A549 (cell line): ENCODE measurements at regions not wholly inside any gene's neighbourhood (a gene's known extent, or its start where the extent isn't known, plus 50 kb on each side); places are given as distances from the start of the nearest gene placed in this dataset.

Experiments used
- ATAC-seq, 2 experiments: fragments of 200-7000 bp in 1 of 2; fragments of >200 bp in 1 of 2; cut with Nextera tagmentation in 1 of 2; cut with Tn5 transposase in 1 of 2; 3 replicates each; pipeline versions ENCODE4 v1.8.0 to v1.9.1; 2018 to 2020; ENCODE audit warnings: mild to moderate bottlenecking in 1 of 2, moderate library complexity in 1 of 2
- CTCF ChIA-PET: fragments of 300-600 bp; sonication (Branson Sonifier 250); formaldehyde crosslinking; extraction: SDS; loops from one replicate; lab custom pipeline; 2021; ENCODE audit warnings: antibody characterized with exemption, inconsistent platforms; lab: Yijun Ruan, JAX
- POLR2A ChIA-PET: fragments of 350-600 bp; formaldehyde crosslinking; extraction: SDS; loops from one replicate; lab custom pipeline; 2021; ENCODE audit warnings: antibody characterized with exemption, inconsistent platforms; lab: Yijun Ruan, JAX
- DNase-seq, 2 experiments: peaks; one replicate each; pipeline versions ENCODE4 v3.0.0 to v3.0.0-alpha.2; 2011 to 2016; ENCODE audit warnings: low read depth in 1 of 2, low spot score in 1 of 2
- FAIRE-seq: peaks from 2 replicates; lab custom pipeline; 2011; peaks lifted over from hg19 to GRCh38; lab: Jason Lieb, UNC
- H3K27ac ChIP-seq, 2 experiments: fragments of >200 bp; sonication (Bioruptor Twin); formaldehyde crosslinking; 3 replicates each; pipeline ENCODE4 v1.5.1; 2016 to 2017
- H3K4me1 ChIP-seq: fragments of >200 bp; sonication (Bioruptor Twin); formaldehyde crosslinking; 3 replicates; pipeline ENCODE4 v1.6.1; 2016
- H3K4me2 ChIP-seq: fragments of >200 bp; sonication (Bioruptor Twin); formaldehyde crosslinking; 3 replicates; pipeline ENCODE4 v1.6.1; 2016
- H3K4me3 ChIP-seq: fragments of >200 bp; sonication (Bioruptor Twin); formaldehyde crosslinking; 3 replicates; pipeline ENCODE4 v1.5.1; 2016
- H3K9me3 ChIP-seq: fragments of >200 bp; sonication (Bioruptor Twin); formaldehyde crosslinking; 3 replicates; pipeline ENCODE4 v1.6.1; 2016
- CBX8 ChIP-seq: fragments of 200-600 bp; sonication (generic); IDR thresholded peaks from 2 replicates; pipeline ENCODE4 v1.6.1; 2016
- CEBPB ChIP-seq, 2 experiments: fragments of >200 bp in 1 of 2; sonication (Bioruptor Twin) in 1 of 2; formaldehyde crosslinking in 1 of 2; IDR thresholded peaks; 2 replicates each; pipeline ENCODE4 v1.6.1; 2012 to 2016
- CHD2 ChIP-seq: fragments of 150-350 bp; IDR thresholded peaks from 2 replicates; pipeline ENCODE4 v1.6.1; 2014; ENCODE audit warnings: low read length; ENCODE audit not compliant: partially characterized antibody
- E2F6 ChIP-seq: IDR thresholded peaks from 2 replicates; pipeline ENCODE4 v1.6.1; 2012; ENCODE audit warnings: low read depth, borderline replicate concordance
- EHF ChIP-seq: fragments of 250-450 bp; sonication (Bioruptor Pico); IDR thresholded peaks from 2 replicates; pipeline ENCODE4 v1.5.0; 2020; ENCODE audit warnings: mild to moderate bottlenecking
- EHMT2 ChIP-seq: fragments of 200-600 bp; sonication (generic); IDR thresholded peaks from 2 replicates; pipeline ENCODE4 v1.6.1; 2016; ENCODE audit warnings: antibody characterized with exemption, low read depth, mild to moderate bottlenecking, moderate library complexity
- ELK1 ChIP-seq: fragments of 150-350 bp; IDR thresholded peaks from 2 replicates; pipeline ENCODE4 v1.6.1; 2014; ENCODE audit warnings: low read depth, mild to moderate bottlenecking, low read length
- FOSL2 ChIP-seq, 2 experiments: fragments of 450-650 bp in 1 of 2; fragments of >200 bp in 1 of 2; sonication (Bioruptor Twin) in 1 of 2; formaldehyde crosslinking; IDR thresholded peaks; 2 replicates each; pipeline versions ENCODE4 v1.5.0 to v1.6.1; 2016 to 2020; ENCODE audit warnings: mild to moderate bottlenecking in 1 of 2, moderate library complexity in 1 of 2
- GATA3 ChIP-seq: IDR thresholded peaks from 2 replicates; pipeline ENCODE4 v1.6.1; 2012; ENCODE audit warnings: borderline replicate concordance
- HDAC2 ChIP-seq: fragments of 200-600 bp; sonication (generic); IDR thresholded peaks from 2 replicates; pipeline ENCODE4 v1.6.1; 2016
- HES2 ChIP-seq: fragments of >200 bp; sonication (Bioruptor Twin); formaldehyde crosslinking; IDR thresholded peaks from 2 replicates; pipeline ENCODE4 v1.6.1; 2016
- HEYL ChIP-seq: fragments of 250-450 bp; sonication (Bioruptor Pico); IDR thresholded peaks from 2 replicates; pipeline ENCODE4 v1.8.0; 2021; ENCODE audit warnings: mild to moderate bottlenecking, moderate library complexity
- HOXA7 ChIP-seq: fragments of 250-450 bp; sonication (Bioruptor Pico); IDR thresholded peaks from 2 replicates; pipeline ENCODE4 v1.5.0; 2020; ENCODE audit warnings: mild to moderate bottlenecking, moderate library complexity
- HOXB13 ChIP-seq: fragments of 250-450 bp; sonication (Bioruptor Pico); IDR thresholded peaks from 2 replicates; pipeline ENCODE4 v1.5.0; 2020; ENCODE audit warnings: low read depth, mild to moderate bottlenecking, moderate library complexity
- JUNB ChIP-seq: fragments of >200 bp; sonication (Bioruptor Twin); formaldehyde crosslinking; IDR thresholded peaks from 2 replicates; pipeline ENCODE4 v1.6.1; 2016
- KDM1A ChIP-seq: fragments of 200-600 bp; sonication (generic); IDR thresholded peaks from 2 replicates; pipeline ENCODE4 v1.6.1; 2016; ENCODE audit warnings: low read depth, mild to moderate bottlenecking
- KDM5A ChIP-seq: fragments of 200-600 bp; sonication (generic); IDR thresholded peaks from 2 replicates; pipeline ENCODE4 v1.6.1; 2016; ENCODE audit warnings: antibody characterized with exemption, mild to moderate bottlenecking
- MAX ChIP-seq: IDR thresholded peaks from 2 replicates; pipeline ENCODE4 v1.6.1; 2012
- MAZ ChIP-seq: fragments of 150-350 bp; IDR thresholded peaks from 2 replicates; pipeline ENCODE4 v1.6.1; 2014; ENCODE audit warnings: antibody characterized with exemption, low read depth, low read length, borderline replicate concordance
- MYC ChIP-seq: IDR thresholded peaks from 2 replicates; pipeline ENCODE4 v1.6.1; 2012; ENCODE audit warnings: mild to moderate bottlenecking, inconsistent platforms, low read length, improper control_type of control experiment, borderline replicate concordance
- NR3C1 ChIP-seq: fragments of >200 bp; sonication (Bioruptor Twin); formaldehyde crosslinking; IDR thresholded peaks from 3 replicates; pipeline ENCODE4 v1.6.1; 2017
- PHF8 ChIP-seq: fragments of 200-600 bp; sonication (generic); IDR thresholded peaks from 2 replicates; pipeline ENCODE4 v1.6.1; 2016; ENCODE audit warnings: low read depth, mild to moderate bottlenecking, antibody characterized with exemption, moderate library complexity, borderline replicate concordance
- POLR2AphosphoS2 ChIP-seq: conservative IDR thresholded peaks from 2 replicates; pipeline ENCODE4 v1.6.1; 2012; ENCODE audit warnings: low read length, improper control_type of control experiment, inconsistent platforms
- RAD21 ChIP-seq, 2 experiments: fragments of >200 bp in 1 of 2; sonication (Bioruptor Twin) in 1 of 2; formaldehyde crosslinking in 1 of 2; IDR thresholded peaks in 1 of 2; conservative IDR thresholded peaks in 1 of 2; 2 replicates in 1 of 2; 3 replicates in 1 of 2; pipeline ENCODE4 v1.6.1; 2012 to 2018; ENCODE audit warnings: inconsistent platforms in 1 of 2
- RARB ChIP-seq: fragments of 250-450 bp; sonication (Bioruptor Pico); IDR thresholded peaks from 2 replicates; pipeline ENCODE4 v1.8.0; 2021; ENCODE audit warnings: mild to moderate bottlenecking, moderate library complexity
- RFX5 ChIP-seq: fragments of 450-650 bp; IDR thresholded peaks from 2 replicates; pipeline ENCODE4 v1.7.1; 2014; ENCODE audit warnings: antibody characterized with exemption, mild to moderate bottlenecking, moderate library complexity
- SREBF2 ChIP-seq: fragments of 450-650 bp; IDR thresholded peaks from 2 replicates; pipeline ENCODE4 v1.6.1; 2014; ENCODE audit warnings: mild to moderate bottlenecking, moderate library complexity
- TFCP2L1 ChIP-seq: fragments of 250-450 bp; sonication (Bioruptor Pico); IDR thresholded peaks from 2 replicates; pipeline ENCODE4 v1.5.0; 2021; ENCODE audit warnings: mild to moderate bottlenecking
- USF2 ChIP-seq: fragments of 450-650 bp; IDR thresholded peaks from 2 replicates; pipeline ENCODE4 v1.6.1; 2014; ENCODE audit warnings: antibody characterized with exemption
- ZC3H11A ChIP-seq: fragments of 450-650 bp; IDR thresholded peaks from 2 replicates; pipeline ENCODE4 v1.6.1; 2014; ENCODE audit warnings: antibody characterized with exemption, mild to moderate bottlenecking
- ZSCAN20 ChIP-seq: fragments of 250-450 bp; sonication (Bioruptor Pico); IDR thresholded peaks from 2 replicates; pipeline ENCODE4 v1.8.0; 2022; ENCODE audit warnings: mild to moderate bottlenecking, moderate library complexity
- WGBS: methylation state at CpG from one replicate; pipeline ENCODE4 v1.1.6; 2017; ENCODE audit errors: missing lambda C conversion rate; 5-methylcytosine and 5-hydroxymethylcytosine counted together

GRCh38 chr11:91243630-91244029 is 981.0 kb upstream of the FAT3 start:
- 70% methylated on average over 2 of the region's 2 CpGs for WGBS
- DNase-seq (no peak), ATAC-seq (no peak), FAIRE-seq (no peak)
- H3K27ac ChIP-seq: no peak overlapping the region
- ChIA-PET POLR2A (no interaction called here), CTCF (no interaction called here)
- H3K4me1 ChIP-seq: peaks cover 6% of the 10 kb centered on the region; the same call in 2 of the 3 replicates
- H3K4me2 ChIP-seq: peak overlapping the region; percentile 28; the same call in 2 of the 3 replicates
- H3K9me3 ChIP-seq: no peaks in the 10 kb centered on the region
- H3K4me3 ChIP-seq: no peak overlapping the region
- TF ChIP-seq GATA3 (no peak), ZC3H11A (no peak), CEBPB (IDR thresholded peaks at IDR 0.05) (peak; percentile 27 to 55; a peak in 1 of 4 replicates), NR3C1 (no peak), PHF8 (no peak), TFCP2L1 (CRISPR knock-in tag) (no peak)

GRCh38 chr11:91243051-91243450 is 981.6 kb upstream of the FAT3 start:
- no peak for ATAC-seq
- Histone ChIP-seq H3K4me2 (peak overlapping the region; percentile 28; the same call in 2 of the 3 replicates), H3K9me3 (no peaks in the 10 kb centered on the region), H3K4me3 (no peak overlapping the region), H3K4me1 (peaks cover 6% of the 10 kb centered on the region; the same call in 2 of the 3 replicates), H3K27ac (no peak overlapping the region)
- DNase-seq: no peak
- 68% methylated on average over 3 of the region's 3 CpGs for WGBS
- ChIA-PET POLR2A (no interaction called here), CTCF (no interaction called here)
- no peak for FAIRE-seq
- TF ChIP-seq GATA3: no peak
- TF ChIP-seq PHF8: no peak
- TF ChIP-seq EHMT2: no peak
- no peak for TF ChIP-seq NR3C1
- no peak for TF ChIP-seq MAZ
- no peak for TF ChIP-seq HOXB13 (CRISPR knock-in tag)
- TF ChIP-seq ELK1: no peak
- TF ChIP-seq RFX5: no peak
- TF ChIP-seq CEBPB (IDR thresholded peaks at IDR 0.05): no peak
- no peak for TF ChIP-seq EHF (CRISPR knock-in tag)
- no peak for TF ChIP-seq HEYL (CRISPR knock-in tag)
- TF ChIP-seq KDM5A: no peak
- no peak for TF ChIP-seq JUNB
- no peak for TF ChIP-seq CBX8
- TF ChIP-seq RAD21 (conservative IDR thresholded peaks at IDR 0.05 in 1 of 2, IDR thresholded peaks at IDR 0.05 in 1 of 2): no peak

- FAIRE-seq (no peak), ATAC-seq (no peak), DNase-seq (no peak)
- Histone ChIP-seq H3K27ac (no peak overlapping the region), H3K4me3 (no peak overlapping the region), H3K9me3 (no peaks in the 10 kb centered on the region), H3K4me2 (no peak overlapping the region), H3K4me1 (peaks cover 6% of the 10 kb centered on the region; the same call in 2 of the 3 replicates)
- ChIA-PET POLR2A (no interaction called here), CTCF (no interaction called here)
- WGBS: 83% methylated on average over 3 of the region's 3 CpGs
- TF ChIP-seq SREBF2 (no peak), ELK1 (no peak), ZC3H11A (no peak), E2F6 (no peak), ZSCAN20 (CRISPR knock-in tag) (no peak), TFCP2L1 (CRISPR knock-in tag) (no peak), POLR2AphosphoS2 (no peak), CEBPB (IDR thresholded peaks at IDR 0.05) (no peak), MYC (no peak), MAX (no peak), FOSL2 (IDR thresholded peaks at IDR 0.05) (no peak), FOSL2 (CRISPR knock-in tag; IDR thresholded peaks at IDR 0.05) (no peak), HES2 (no peak), USF2 (no peak), RARB (CRISPR knock-in tag) (no peak), KDM1A (no peak), CHD2 (no peak), HOXA7 (no peak), JUNB (no peak), HDAC2 (no peak)
Measured at GRCh38 chr11:91241226-91241625, 983.4 kb upstream of the FAT3 start.
